HL-60 (cell line): ENCODE measurements at regions not wholly inside any gene's neighbourhood (a gene's known extent, or its start where the extent isn't known, plus 50 kb on each side); places are given as distances from the start of the nearest gene placed in this dataset.
"Not testable (repeated sequence)": the region's sequence is repeated elsewhere in the genome, so short reads cannot be mapped to it uniquely, and the experiment has no call there.

Experiments
- DNase-seq, 2 experiments: peaks; one replicate each; pipeline ENCODE4 v3.0.0-alpha.2; 2010 to 2020; ENCODE audit warnings: low read depth in 1 of 2, low spot score in 1 of 2
- H3K27ac ChIP-seq: fragments of 250-450 bp; sonication (Bioruptor Pico); replicated peaks from 2 replicates; pipeline ENCODE4 v1.5.1; 2020; ENCODE audit warnings: mild to moderate bottlenecking, moderate library complexity
- H3K27me3 ChIP-seq: fragments of 250-450 bp; sonication (Bioruptor Pico); 2 replicates; pipeline ENCODE4 v1.5.1; 2021; ENCODE audit warnings: mild to moderate bottlenecking, moderate library complexity; ENCODE audit not compliant: insufficient read depth, poor library complexity, severe bottlenecking
- H3K4me3 ChIP-seq: replicated peaks from 2 replicates; pipeline ENCODE4 v1.5.1; 2011; ENCODE audit warnings: mild to moderate bottlenecking, control low read depth, low read length; ENCODE audit not compliant: insufficient read depth
- CTCF ChIP-seq: IDR thresholded peaks from one replicate; pipeline ENCODE4 v1.5.1; 2011; ENCODE audit warnings: low read length, control low read depth, inconsistent platforms; ENCODE audit not compliant: insufficient read depth
- GABPA ChIP-seq: IDR thresholded peaks from 2 replicates; pipeline ENCODE4 v1.6.1; 2012; ENCODE audit warnings: low read depth
- POLR2AphosphoS5 ChIP-seq: IDR thresholded peaks from 2 replicates; pipeline ENCODE4 v1.6.1; 2012; ENCODE audit warnings: low read depth
- SPI1 ChIP-seq: IDR thresholded peaks from 2 replicates; pipeline ENCODE4 v1.6.1; 2012; ENCODE audit warnings: low read depth, mild to moderate bottlenecking, borderline replicate concordance
- TF ChIP-seq, protein P1 (sequence below): IDR thresholded peaks from 2 replicates; pipeline ENCODE4 v1.6.1; 2012; ENCODE audit warnings: low read depth; ENCODE audit not compliant: insufficient replicate concordance

- Histone ChIP-seq H3K27me3 (no peaks in the 10 kb centered on the region), H3K27ac (no peak overlapping the region), H3K4me3 (no peak overlapping the region)
- DNase-seq = no peak
- TF ChIP-seq, protein P1, sequence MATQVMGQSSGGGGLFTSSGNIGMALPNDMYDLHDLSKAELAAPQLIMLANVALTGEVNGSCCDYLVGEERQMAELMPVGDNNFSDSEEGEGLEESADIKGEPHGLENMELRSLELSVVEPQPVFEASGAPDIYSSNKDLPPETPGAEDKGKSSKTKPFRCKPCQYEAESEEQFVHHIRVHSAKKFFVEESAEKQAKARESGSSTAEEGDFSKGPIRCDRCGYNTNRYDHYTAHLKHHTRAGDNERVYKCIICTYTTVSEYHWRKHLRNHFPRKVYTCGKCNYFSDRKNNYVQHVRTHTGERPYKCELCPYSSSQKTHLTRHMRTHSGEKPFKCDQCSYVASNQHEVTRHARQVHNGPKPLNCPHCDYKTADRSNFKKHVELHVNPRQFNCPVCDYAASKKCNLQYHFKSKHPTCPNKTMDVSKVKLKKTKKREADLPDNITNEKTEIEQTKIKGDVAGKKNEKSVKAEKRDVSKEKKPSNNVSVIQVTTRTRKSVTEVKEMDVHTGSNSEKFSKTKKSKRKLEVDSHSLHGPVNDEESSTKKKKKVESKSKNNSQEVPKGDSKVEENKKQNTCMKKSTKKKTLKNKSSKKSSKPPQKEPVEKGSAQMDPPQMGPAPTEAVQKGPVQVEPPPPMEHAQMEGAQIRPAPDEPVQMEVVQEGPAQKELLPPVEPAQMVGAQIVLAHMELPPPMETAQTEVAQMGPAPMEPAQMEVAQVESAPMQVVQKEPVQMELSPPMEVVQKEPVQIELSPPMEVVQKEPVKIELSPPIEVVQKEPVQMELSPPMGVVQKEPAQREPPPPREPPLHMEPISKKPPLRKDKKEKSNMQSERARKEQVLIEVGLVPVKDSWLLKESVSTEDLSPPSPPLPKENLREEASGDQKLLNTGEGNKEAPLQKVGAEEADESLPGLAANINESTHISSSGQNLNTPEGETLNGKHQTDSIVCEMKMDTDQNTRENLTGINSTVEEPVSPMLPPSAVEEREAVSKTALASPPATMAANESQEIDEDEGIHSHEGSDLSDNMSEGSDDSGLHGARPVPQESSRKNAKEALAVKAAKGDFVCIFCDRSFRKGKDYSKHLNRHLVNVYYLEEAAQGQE = no peak
- TF ChIP-seq SPI1 (no peak), CTCF (no peak), POLR2AphosphoS5 (no peak), GABPA (no peak)
These were observed 74.9 kb downstream of the ACKR3 start for GRCh38 chr2:236644502-236644911.

DNA sequence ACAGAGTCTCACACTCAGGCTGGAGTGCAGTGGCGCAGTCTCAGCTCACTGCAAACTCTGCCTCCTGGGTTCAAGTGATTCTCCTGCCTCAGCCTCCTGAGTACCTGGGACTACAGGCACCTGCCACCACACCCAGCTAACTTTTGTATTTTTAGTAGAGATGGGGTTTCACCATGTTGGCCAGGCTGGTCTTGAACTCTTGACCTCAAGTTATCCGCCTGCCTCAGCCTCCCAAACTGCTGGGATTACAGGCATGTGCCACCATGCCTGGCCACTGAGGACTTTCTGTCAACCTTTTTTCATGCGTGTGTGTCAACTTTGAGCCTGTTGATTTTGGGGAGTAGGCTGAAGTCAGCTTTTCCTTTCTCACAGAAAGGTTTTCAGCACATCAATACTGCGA lies 75.5 kb downstream of the ACKR3 start:
- H3K27me3 ChIP-seq, H3K4me3 ChIP-seq, H3K27ac ChIP-seq, DNase-seq: not testable (repeated sequence)

DNA sequence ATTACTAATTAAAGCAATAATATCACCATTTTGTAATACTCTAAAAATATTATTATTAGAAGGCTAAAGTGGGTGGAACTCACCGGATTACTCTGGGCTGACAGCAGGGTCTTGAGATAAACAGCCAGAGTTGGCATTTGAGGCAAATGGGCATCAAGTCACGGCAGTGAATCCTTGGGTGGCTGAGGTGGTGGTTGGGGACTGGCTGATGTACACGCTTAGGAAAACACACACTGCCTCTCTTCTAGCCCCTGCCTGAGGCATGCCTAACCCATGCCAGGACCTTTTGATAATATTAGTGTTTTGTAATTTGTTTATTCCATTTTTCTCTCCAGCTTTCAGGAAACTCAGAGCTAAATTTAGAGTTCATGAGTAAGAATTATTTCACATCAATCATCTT lies 76.8 kb downstream of the ACKR3 start:
- no peak for DNase-seq
- Histone ChIP-seq H3K4me3 (no peak overlapping the region), H3K27ac (no peak overlapping the region), H3K27me3 (no peaks in the 10 kb centered on the region)
- TF ChIP-seq CTCF (no peak), GABPA (no peak), SPI1 (no peak), POLR2AphosphoS5 (no peak)
- TF ChIP-seq, protein P1 = no peak

- TF ChIP-seq, protein P1 = no peak
- TF ChIP-seq GABPA = no peak
- no peak for TF ChIP-seq CTCF
- TF ChIP-seq SPI1 = no peak
- TF ChIP-seq POLR2AphosphoS5 = no peak
- no peaks in the 10 kb centered on the region for H3K27me3 ChIP-seq
- no peak overlapping the region for H3K27ac ChIP-seq
- H3K4me3 ChIP-seq = no peak overlapping the region
- DNase-seq = no peak
These were observed 77.2 kb downstream of the ACKR3 start for GRCh38 chr2:236646871-236647270.
